HFFc6 (cell line): ENCODE measurements at regions not wholly inside any gene's neighbourhood (a gene's known extent, or its start where the extent isn't known, plus 50 kb on each side); places are given as distances from the start of the nearest gene placed in this dataset.

Source experiments
- DNase-seq: peaks from one replicate; pipeline ENCODE4 v3.0.0-alpha.2; 2018
- H3K27ac Mint-ChIP-seq: 2 replicates; pipeline ENCODE4 v1.8.0; 2020; ENCODE audit warnings: mild to moderate bottlenecking, mixed read lengths
- H3K27me3 Mint-ChIP-seq: 2 replicates; pipeline ENCODE4 v1.8.0; 2021; ENCODE audit warnings: mild to moderate bottlenecking, moderate library complexity, mixed read lengths; ENCODE audit not compliant: insufficient read depth
- H3K36me3 Mint-ChIP-seq: 2 replicates; pipeline ENCODE4 v1.8.0; 2021; ENCODE audit warnings: low read depth, mixed read lengths
- H3K4me1 Mint-ChIP-seq: 2 replicates; pipeline ENCODE4 v1.8.0; 2020; ENCODE audit warnings: low read depth, mixed read lengths
- H3K4me3 Mint-ChIP-seq: 2 replicates; pipeline ENCODE4 v1.8.0; 2020; ENCODE audit warnings: mild to moderate bottlenecking, moderate library complexity, mixed read lengths
- H3K9me3 Mint-ChIP-seq: 2 replicates; pipeline ENCODE4 v1.8.0; 2020; ENCODE audit warnings: mild to moderate bottlenecking, mixed read lengths
- CTCF ChIP-seq: fragments of 200-600 bp; sonication (generic); IDR thresholded peaks from 2 replicates; pipeline ENCODE4 v1.5.0; 2021; ENCODE audit warnings: antibody characterized with exemption, mild to moderate bottlenecking

DNA sequence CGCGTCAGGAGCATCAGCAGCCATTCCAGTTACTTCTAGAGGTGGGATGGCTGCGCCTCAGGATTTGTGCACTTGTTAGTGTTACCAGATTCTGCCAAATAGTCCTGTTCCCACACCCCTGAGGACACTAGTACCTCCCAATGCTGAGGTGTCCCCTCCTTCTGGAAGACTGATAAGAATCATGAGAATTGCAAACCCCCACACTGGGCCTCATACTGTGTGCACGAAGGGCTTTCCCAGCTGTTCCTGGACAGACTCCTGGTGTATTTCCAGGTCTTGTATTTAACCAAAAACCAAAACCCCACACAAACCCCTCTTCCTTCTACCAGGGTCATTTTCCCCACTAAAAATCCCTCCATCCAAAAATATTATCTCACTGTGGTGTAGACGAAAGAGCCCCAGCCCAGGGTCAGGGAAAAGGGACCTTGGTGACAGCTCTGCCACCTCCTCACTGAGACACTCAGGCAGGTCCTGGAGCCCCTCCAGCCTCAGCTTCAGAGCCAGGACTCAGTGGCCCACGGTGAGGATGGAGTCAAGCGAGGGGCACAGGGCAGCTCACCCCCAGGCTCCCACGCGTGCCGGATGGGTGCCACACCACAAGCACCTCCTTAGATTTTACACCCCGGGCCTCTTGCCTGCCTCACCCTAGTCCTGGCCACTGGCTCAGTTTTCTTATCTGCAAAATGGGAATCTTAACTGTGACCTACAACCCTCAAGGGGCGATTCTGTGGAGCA lies 131.4 kb upstream of the RUNX3 start:
- no peaks in the 10 kb centered on the region for H3K9me3 Mint-ChIP-seq
- H3K27ac Mint-ChIP-seq: no peak overlapping the region
- no peaks in the 10 kb centered on the region for H3K36me3 Mint-ChIP-seq
- H3K4me3 Mint-ChIP-seq: no peak overlapping the region
- no peak for DNase-seq
- TF ChIP-seq CTCF: no peak
- peaks cover 33% of the 10 kb centered on the region for H3K27me3 Mint-ChIP-seq
- H3K4me1 Mint-ChIP-seq: peaks cover 31% of the 10 kb centered on the region

DNA sequence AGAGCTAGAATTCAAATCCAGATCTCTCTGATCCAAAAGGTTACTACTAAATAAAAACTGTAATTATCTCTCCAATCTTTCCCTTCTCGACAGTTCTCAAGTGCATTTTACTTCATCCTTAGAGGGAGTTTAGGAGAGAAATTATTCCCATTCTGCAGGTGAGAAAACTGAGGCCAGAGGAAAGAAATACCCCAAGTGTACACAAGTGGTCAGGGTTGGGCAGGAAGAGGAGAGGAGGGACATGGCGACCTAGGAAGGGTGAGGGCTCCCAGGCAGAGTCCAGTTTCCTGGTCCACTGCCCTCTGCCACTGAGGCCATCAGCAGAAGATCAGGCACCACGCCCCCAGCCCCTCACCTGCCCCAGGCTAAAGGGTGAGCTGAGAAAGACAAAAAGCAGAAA lies 127.1 kb upstream of the RUNX3 start:
- Mint-ChIP-seq H3K27me3 (peaks cover 50% of the 10 kb centered on the region), H3K36me3 (no peaks in the 10 kb centered on the region), H3K4me3 (no peak overlapping the region), H3K27ac (no peak overlapping the region), H3K9me3 (no peaks in the 10 kb centered on the region), H3K4me1 (no peaks in the 10 kb centered on the region)
- no peak for DNase-seq
- no peak for TF ChIP-seq CTCF

GRCh38 chr1:25056536-25056935 lies 126.5 kb upstream of the RUNX3 start:
- H3K36me3 Mint-ChIP-seq: no peaks in the 10 kb centered on the region
- DNase-seq: no peak
- H3K9me3 Mint-ChIP-seq: no peaks in the 10 kb centered on the region
- H3K27ac Mint-ChIP-seq: no peak overlapping the region
- H3K27me3 Mint-ChIP-seq: peaks cover 51% of the 10 kb centered on the region
- TF ChIP-seq CTCF: no peak
- H3K4me1 Mint-ChIP-seq: no peaks in the 10 kb centered on the region
- H3K4me3 Mint-ChIP-seq: no peak overlapping the region

GRCh38 chr1:25055961-25056360 lies 125.9 kb upstream of the RUNX3 start:
- DNase-seq: no peak
- no peaks in the 10 kb centered on the region for H3K4me1 Mint-ChIP-seq
- no peak overlapping the region for H3K4me3 Mint-ChIP-seq
- H3K9me3 Mint-ChIP-seq: no peaks in the 10 kb centered on the region
- peaks cover 52% of the 10 kb centered on the region for H3K27me3 Mint-ChIP-seq
- no peak overlapping the region for H3K27ac Mint-ChIP-seq
- H3K36me3 Mint-ChIP-seq: no peaks in the 10 kb centered on the region
- no peak for TF ChIP-seq CTCF

GRCh38 chr1:25055324-25055780 lies 125.3 kb upstream of the RUNX3 start:
- H3K27ac Mint-ChIP-seq: no peak overlapping the region
- peaks cover 55% of the 10 kb centered on the region for H3K27me3 Mint-ChIP-seq
- no peaks in the 10 kb centered on the region for H3K4me1 Mint-ChIP-seq
- H3K9me3 Mint-ChIP-seq: no peaks in the 10 kb centered on the region
- DNase-seq: no peak
- no peak for TF ChIP-seq CTCF
- H3K36me3 Mint-ChIP-seq: no peaks in the 10 kb centered on the region
- no peak overlapping the region for H3K4me3 Mint-ChIP-seq
